ENCODE measurements at regions not wholly inside any gene's neighbourhood (a gene's known extent, or its start where the extent isn't known, plus 50 kb on each side); places are given as distances from the start of the nearest gene placed in this dataset.

DNA sequence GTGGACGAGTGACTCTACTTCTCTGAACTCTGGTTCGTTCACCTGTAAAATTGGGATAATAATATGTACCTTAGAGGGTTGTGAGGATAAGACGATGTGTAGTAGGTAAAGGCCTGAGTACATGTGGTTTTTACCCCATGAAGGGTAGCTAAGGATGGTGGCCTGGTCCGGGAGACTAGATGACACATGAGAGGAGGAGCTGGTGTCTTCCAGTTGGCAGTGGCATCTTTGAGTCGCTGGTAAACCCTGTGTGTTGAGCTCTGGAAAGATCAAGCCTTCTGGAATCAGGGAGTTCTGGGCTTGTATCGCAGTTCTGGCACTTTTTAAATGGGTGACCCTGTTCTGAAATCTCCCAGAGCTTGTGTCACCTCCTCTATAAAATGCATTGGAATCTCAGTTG lies 166.4 kb upstream of the ZNF618 start:
- DNase-seq (ENCODE audit: low read depth), result no peak
- no peak for TF ChIP-seq CTCF (conservative IDR thresholded peaks at IDR 0.05; ENCODE audit: low read depth, low read length)
- no peak overlapping the region for H3K4me3 ChIP-seq (ENCODE audit: low read depth, low read length)

- no peak overlapping the region for H3K4me3 ChIP-seq (ENCODE audit: low read depth, low read length)
- TF ChIP-seq CTCF (conservative IDR thresholded peaks at IDR 0.05; ENCODE audit: low read depth, low read length), result no peak
- DNase-seq (ENCODE audit: low read depth), result no peak
Measured at GRCh38 chr9:113711251-113711650, 164.9 kb upstream of the ZNF618 start.

DNA sequence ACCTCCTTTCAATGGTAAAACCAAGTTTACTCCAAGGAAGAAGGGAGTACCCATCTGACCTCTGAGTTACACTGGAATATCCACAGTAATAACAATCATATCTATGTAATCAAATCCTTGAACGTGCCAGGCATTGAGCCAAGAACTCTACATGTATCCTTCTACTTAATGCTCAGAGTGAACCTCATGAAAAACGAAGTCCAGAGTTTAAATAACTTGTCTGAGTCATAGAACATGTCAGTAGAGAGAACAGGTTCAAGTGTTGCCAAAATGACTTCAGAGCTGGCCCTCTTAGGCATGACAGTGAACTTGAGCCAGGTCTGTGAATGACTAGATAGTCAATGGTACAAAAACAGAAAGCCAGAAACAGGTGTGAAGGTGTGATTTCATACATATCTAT lies 164.1 kb upstream of the ZNF618 start:
- H3K4me3 ChIP-seq (ENCODE audit: low read depth, low read length), result no peak overlapping the region
- DNase-seq (ENCODE audit: low read depth), result peak; percentile 73
- no peak for TF ChIP-seq CTCF (conservative IDR thresholded peaks at IDR 0.05; ENCODE audit: low read depth, low read length)

- peak; percentile 18 for DNase-seq (ENCODE audit: low read depth)
- H3K4me3 ChIP-seq (ENCODE audit: low read depth, low read length), result no peak overlapping the region
- no peak for TF ChIP-seq CTCF (conservative IDR thresholded peaks at IDR 0.05; ENCODE audit: low read depth, low read length)
Measured at GRCh38 chr9:113715086-113715485, 161.0 kb upstream of the ZNF618 start.

GRCh38 chr9:113719919-113720318 lies 156.2 kb upstream of the ZNF618 start:
- H3K4me3 ChIP-seq (ENCODE audit: low read depth, low read length), result no peak overlapping the region
- TF ChIP-seq CTCF (conservative IDR thresholded peaks at IDR 0.05; ENCODE audit: low read depth, low read length), result no peak
- no peak for DNase-seq (ENCODE audit: low read depth)

- peak; percentile 71 for DNase-seq (ENCODE audit: low read depth)
- H3K4me3 ChIP-seq (ENCODE audit: low read depth, low read length), result no peak overlapping the region
- TF ChIP-seq CTCF (conservative IDR thresholded peaks at IDR 0.05; ENCODE audit: low read depth, low read length), result no peak
Measured at GRCh38 chr9:113720495-113720894, 155.6 kb upstream of the ZNF618 start.

DNA sequence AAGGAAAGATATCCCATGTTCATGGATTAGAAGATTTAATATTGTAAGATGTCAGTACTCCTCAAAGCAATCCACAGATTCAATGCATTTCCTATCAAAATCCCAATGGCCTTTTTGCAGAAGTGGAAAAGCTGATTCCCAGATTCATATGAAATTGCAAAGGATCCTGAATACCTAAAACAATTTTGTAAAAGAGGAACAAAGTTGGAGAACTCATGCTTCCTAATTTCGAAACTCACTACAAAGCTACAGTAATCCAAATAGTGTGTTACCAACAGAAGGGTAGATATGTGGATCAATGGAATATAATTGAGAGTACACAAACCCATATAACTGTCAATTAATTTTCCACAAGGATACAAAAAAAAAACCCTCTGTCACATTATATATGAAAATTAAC lies 154.3 kb upstream of the ZNF618 start:
- no peak for DNase-seq (ENCODE audit: low read depth)
- H3K4me3 ChIP-seq (ENCODE audit: low read depth, low read length), result no peak overlapping the region
- TF ChIP-seq CTCF (conservative IDR thresholded peaks at IDR 0.05; ENCODE audit: low read depth, low read length), result no peak

Data from choroid plexus epithelial cell (primary cell).